ENCODE measurements at regions not wholly inside any gene's neighbourhood (a gene's known extent, or its start where the extent isn't known, plus 50 kb on each side); places are given as distances from the start of the nearest gene placed in this dataset.

DNA sequence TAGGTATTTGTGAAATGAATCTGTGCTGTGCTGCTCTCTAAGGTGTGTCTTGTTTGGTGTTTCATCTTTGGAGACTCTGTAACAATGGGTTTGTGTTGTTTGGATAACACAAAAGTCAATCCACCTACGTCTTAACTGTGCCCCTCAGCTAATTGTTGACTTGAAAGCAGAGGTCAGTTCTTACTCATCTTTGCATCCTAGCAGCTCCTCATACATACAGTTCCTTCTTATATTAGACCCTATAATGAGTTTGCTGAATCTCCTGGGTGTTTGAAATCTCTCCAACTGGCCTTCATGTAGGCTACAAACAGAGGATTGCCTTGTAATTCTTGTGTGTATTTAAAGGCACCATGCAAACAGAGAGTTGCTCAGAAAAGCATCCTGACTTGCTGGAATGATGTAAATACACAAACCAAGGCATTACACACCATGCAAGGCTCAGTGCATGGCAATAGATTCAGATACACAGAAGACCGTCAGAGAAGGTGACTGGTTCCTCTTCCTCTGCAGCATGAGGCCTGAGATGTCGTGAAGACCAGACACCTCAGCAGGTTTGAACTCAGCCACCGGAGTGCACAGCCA lies 220.0 kb upstream of the JADE1 start (continued):
- TF ChIP-seq MXI1 (IDR thresholded peaks at IDR 0.05; ENCODE audit: low read depth, low read length) = no peak
- TF ChIP-seq, protein P1, sequence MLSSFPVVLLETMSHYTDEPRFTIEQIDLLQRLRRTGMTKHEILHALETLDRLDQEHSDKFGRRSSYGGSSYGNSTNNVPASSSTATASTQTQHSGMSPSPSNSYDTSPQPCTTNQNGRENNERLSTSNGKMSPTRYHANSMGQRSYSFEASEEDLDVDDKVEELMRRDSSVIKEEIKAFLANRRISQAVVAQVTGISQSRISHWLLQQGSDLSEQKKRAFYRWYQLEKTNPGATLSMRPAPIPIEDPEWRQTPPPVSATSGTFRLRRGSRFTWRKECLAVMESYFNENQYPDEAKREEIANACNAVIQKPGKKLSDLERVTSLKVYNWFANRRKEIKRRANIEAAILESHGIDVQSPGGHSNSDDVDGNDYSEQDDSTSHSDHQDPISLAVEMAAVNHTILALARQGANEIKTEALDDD (IDR thresholded peaks at IDR 0.05) = no peak
- TF ChIP-seq CBX5 (IDR thresholded peaks at IDR 0.05; ENCODE audit: borderline replicate concordance, low read depth) = no peak
- no peak for TF ChIP-seq ZNF76 (CRISPR knock-in tag; IDR thresholded peaks at IDR 0.05; ENCODE audit: borderline replicate concordance)
- TF ChIP-seq, protein P2, sequence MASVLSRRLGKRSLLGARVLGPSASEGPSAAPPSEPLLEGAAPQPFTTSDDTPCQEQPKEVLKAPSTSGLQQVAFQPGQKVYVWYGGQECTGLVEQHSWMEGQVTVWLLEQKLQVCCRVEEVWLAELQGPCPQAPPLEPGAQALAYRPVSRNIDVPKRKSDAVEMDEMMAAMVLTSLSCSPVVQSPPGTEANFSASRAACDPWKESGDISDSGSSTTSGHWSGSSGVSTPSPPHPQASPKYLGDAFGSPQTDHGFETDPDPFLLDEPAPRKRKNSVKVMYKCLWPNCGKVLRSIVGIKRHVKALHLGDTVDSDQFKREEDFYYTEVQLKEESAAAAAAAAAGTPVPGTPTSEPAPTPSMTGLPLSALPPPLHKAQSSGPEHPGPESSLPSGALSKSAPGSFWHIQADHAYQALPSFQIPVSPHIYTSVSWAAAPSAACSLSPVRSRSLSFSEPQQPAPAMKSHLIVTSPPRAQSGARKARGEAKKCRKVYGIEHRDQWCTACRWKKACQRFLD (CRISPR knock-in tag; IDR thresholded peaks at IDR 0.05) = no peak
- no peak for TF ChIP-seq CHD2 (IDR thresholded peaks at IDR 0.05; ENCODE audit: low read depth, low read length)

DNA sequence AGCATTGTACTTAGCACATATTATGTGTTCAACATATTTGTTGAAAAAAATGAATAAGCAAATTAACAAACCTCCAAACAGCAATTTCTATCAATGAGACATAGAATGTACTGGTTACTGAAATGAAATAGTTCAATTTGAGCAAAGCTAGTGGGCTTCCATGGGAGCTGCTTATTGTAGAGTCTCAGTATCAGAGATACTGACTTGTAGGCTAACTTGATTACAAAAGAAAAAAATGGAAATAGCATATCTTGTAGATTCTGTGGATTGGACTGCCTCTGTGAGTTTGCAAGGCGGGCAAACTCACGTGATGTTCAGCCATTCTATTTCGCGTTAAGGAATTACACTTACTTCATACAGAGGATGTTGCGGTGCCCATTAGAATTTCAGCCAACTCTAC lies 222.1 kb upstream of the JADE1 start:
- TF ChIP-seq, protein P3, sequence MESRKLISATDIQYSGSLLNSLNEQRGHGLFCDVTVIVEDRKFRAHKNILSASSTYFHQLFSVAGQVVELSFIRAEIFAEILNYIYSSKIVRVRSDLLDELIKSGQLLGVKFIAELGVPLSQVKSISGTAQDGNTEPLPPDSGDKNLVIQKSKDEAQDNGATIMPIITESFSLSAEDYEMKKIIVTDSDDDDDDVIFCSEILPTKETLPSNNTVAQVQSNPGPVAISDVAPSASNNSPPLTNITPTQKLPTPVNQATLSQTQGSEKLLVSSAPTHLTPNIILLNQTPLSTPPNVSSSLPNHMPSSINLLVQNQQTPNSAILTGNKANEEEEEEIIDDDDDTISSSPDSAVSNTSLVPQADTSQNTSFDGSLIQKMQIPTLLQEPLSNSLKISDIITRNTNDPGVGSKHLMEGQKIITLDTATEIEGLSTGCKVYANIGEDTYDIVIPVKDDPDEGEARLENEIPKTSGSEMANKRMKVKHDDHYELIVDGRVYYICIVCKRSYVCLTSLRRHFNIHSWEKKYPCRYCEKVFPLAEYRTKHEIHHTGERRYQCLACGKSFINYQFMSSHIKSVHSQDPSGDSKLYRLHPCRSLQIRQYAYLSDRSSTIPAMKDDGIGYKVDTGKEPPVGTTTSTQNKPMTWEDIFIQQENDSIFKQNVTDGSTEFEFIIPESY (CRISPR knock-in tag; IDR thresholded peaks at IDR 0.05) = no peak
- peak; percentile 90 for TF ChIP-seq ZNF12 (CRISPR knock-in tag; IDR thresholded peaks at IDR 0.05)
- Histone ChIP-seq H2AFZ (ENCODE audit: low read depth, low read length) (peak overlapping the region; percentile 33; the same call in 1 of the 2 replicates), H3K4me1 (replicated peaks in 1 of 2; ENCODE audit: control insufficient read depth in 2 of 2, insufficient read depth in 2 of 2, low read length in 2 of 2) (peaks cover 0 to 12% of the 10 kb centered on the region in 2 experiments; a peak in 4 of 5 replicates), H3K79me2 (ENCODE audit: control insufficient read depth, insufficient read depth, low read length) (no peaks in the 10 kb centered on the region), H3K27ac (ENCODE audit: extremely low read depth, low read depth, low read length) (no peak overlapping the region), H3K9me3 (replicated peaks; ENCODE audit: control insufficient read depth, insufficient read depth, low read depth, low read length) (no peaks in the 10 kb centered on the region), H3K4me2 (ENCODE audit: insufficient read depth, low read length) (no peak overlapping the region), H3K36me3 (ENCODE audit: control insufficient read depth, insufficient read depth, low read length) (no peaks in the 10 kb centered on the region), H3K4me3 (no peak overlapping the region), H4K20me1 (replicated peaks; ENCODE audit: control insufficient read depth, insufficient read depth, low read length) (no peaks in the 10 kb centered on the region), H3K9me1 (ENCODE audit: control insufficient read depth, insufficient read depth, low read length) (no peaks in the 10 kb centered on the region), H3K27me3 (ENCODE audit: control insufficient read depth in 2 of 2, insufficient read depth in 2 of 2, low read length in 2 of 2) (no peaks in the 10 kb centered on the region), H3K9ac (ENCODE audit: insufficient read depth in 1 of 2, low read depth in 2 of 2, low read length in 2 of 2) (no peak overlapping the region)
- FAIRE-seq (no peak), ATAC-seq (no peak), DNase-seq (ENCODE audit: extremely low read depth in 1 of 4, low spot score in 3 of 4) (no peak)
- CTCF ChIA-PET (ENCODE audit: low intra/inter-chr PET ratio) = no interaction called here
- POLR2A ChIA-PET = interaction anchor here (0.9 kb wide), 1 partner anchor 82 kb away, joined by 3 read pairs; no protein-coding TSS in a partner anchor
- 81% methylated on average over 5 of the region's 5 CpGs for WGBS (ENCODE audit: insufficient coverage, low coverage, missing lambda C conversion rate)
- in situ Hi-C loops (cut with MboI) (no loop called here), intact Hi-C loops (cut with micrococcal nuclease) (no loop called here)
- no TSS peak for BruUV-seq (replicated peaks)
